ENCODE measurements at regions not wholly inside any gene's neighbourhood (a gene's known extent, or its start where the extent isn't known, plus 50 kb on each side); places are given as distances from the start of the nearest gene placed in this dataset.

GRCh38 chr3:161156936-161157335 is 51.8 kb upstream of the B3GALNT1 start:
- DNase-seq = no peak

GRCh38 chr3:161161603-161162002 is 56.5 kb upstream of the B3GALNT1 start:
- DNase-seq = no peak

GRCh38 chr3:161163297-161163696 is 57.8 kb upstream of the NMD3 start:
- DNase-seq = peak; percentile 38

- no peak for DNase-seq
Measured at GRCh38 chr3:161166051-161166450, 55.1 kb upstream of the NMD3 start.

- DNase-seq = no peak
Measured at GRCh38 chr3:161171113-161171512, 50.0 kb upstream of the NMD3 start.

Data from activated CD4-positive, alpha-beta T cell treated with anti-CD3 and anti-CD28 coated beads, Interleukin-2, Interleukin-6, amounts not matched to agents 100 ng/mL and 50 ng/mL, durations not matched to agents 16 hours and 8 hours (primary cell).